HUDEP-2 (cell line): ENCODE measurements at regions not wholly inside any gene's neighbourhood (a gene's known extent, or its start where the extent isn't known, plus 50 kb on each side); places are given as distances from the start of the nearest gene placed in this dataset.
"Not testable (repeated sequence)": the region's sequence is repeated elsewhere in the genome, so short reads cannot be mapped to it uniquely, and the experiment has no call there.

Experiments used
- DNase-seq, 76 experiments: peaks; one replicate each; lab custom pipeline; 2025; ENCODE audit not compliant: unreplicated experiment in 76 of 76; lab: John Stamatoyannopoulos, UW

DNA sequence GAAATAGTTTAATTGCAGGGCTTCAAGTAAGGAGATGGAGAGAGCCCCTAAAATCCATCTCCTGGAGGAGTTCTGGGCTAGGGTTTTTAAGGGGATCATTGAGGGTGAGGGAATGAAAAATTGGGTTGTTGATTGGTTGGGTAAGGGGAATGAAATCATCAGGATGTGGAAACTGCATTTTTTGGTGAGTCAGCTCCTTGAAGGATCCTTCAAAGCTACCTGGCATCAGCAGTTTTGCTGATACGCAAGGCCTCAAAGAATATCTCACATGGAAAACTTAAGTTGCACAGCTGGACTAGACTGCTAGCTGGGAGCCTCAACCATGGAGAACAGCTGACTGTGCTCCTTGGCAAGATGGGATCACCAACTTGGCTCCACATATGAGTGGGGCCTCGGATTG is 136.7 kb downstream of the FGF10 start:
- no peak for DNase-seq

DNA sequence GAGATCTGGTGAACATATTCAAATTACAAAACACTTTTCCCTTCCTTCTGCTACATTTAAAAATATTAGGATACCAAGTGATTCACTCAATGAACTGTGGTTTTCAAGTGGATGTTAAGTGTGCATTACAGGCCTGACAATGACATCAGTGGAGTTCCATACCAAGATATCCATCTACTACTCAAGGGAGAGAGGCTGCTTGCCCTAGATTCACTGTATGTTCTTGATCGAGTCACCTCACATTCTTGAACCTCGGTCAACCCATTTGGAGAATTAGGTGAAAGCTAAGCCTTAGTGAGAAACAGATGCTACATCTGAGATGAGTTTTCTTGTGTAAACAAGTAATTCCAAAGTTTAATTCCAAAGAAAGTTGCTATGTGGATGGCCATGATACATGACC is 142.2 kb downstream of the FGF10 start:
- no peak for DNase-seq

DNA sequence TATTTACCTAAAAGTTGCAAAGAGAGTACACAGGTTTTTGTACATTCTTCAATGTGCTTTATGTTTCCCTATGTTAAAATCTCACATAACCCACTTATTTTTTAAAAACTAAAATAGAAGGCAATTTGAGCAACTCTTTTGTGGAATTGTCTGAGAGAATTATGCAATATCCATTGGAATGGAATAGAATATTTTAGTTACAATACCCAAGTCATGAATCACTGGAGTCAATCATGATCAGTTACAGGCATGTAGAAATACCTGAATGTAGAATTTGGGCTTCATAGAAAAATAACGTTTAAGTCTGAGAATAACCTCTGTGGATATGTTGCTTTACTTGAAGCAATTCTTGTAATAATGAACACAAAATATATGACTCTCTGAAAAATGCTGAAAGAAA is 143.3 kb downstream of the FGF10 start:
- DNase-seq, result no peak

DNA sequence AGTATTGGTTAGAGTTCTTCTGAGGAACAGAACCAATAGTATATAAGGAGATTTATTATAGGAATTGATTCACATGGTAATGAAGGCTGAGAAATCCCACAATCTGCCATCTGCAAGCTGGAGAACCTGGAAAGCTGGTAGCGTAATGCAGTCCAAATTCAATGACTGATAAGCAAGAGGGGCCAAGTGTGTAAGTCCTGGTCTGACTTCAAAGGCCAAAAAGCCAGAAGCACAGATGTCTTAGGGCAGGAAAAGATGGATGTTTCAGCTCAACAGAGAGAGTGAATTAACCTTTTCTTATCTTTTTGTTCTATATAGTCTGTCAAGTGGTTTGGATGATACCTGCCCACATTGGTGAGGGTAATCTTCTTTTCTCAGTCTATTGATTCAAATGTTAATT is 146.4 kb downstream of the FGF10 start:
- DNase-seq, result no peak

DNA sequence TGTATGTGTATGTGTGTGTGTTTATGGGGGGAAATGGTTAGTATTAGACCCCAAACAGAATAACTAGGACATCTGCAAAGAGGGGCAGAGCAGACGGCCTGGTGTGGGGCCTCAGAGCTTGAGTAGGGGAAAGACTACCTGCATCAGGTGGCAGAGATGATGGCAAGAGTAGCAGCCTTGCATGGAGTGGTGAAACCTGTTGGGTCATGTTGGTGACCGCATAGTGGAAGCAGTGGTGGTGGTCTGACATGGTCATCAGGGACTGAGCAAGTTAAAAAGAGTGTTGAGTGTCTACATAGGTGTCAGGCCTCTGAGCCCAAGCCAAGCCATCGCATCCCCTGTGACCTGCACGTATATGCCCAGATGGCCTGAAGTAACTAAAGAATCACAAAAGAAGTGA is 153.2 kb downstream of the FGF10 start:
- DNase-seq, result no peak

DNA sequence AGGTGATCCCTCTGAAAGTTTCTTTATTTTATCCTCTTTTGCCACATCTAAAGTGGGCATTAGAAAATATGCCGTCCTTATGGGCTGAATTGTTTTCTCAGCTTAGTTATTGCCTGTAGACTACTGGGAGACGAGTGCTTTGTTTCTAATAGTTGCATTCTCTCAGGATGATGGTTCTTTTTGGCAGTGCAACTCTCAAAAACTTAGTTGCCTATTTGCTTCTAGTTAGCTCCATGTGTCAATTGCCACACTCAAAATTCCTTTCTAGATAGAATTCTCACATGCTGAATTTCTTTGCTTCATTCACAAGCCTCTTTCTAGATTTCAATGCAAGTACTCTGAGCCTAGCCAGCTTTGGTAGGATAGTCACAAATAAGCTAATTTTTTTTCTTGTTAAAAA is 155.5 kb downstream of the FGF10 start:
- DNase-seq, result no peak

DNA sequence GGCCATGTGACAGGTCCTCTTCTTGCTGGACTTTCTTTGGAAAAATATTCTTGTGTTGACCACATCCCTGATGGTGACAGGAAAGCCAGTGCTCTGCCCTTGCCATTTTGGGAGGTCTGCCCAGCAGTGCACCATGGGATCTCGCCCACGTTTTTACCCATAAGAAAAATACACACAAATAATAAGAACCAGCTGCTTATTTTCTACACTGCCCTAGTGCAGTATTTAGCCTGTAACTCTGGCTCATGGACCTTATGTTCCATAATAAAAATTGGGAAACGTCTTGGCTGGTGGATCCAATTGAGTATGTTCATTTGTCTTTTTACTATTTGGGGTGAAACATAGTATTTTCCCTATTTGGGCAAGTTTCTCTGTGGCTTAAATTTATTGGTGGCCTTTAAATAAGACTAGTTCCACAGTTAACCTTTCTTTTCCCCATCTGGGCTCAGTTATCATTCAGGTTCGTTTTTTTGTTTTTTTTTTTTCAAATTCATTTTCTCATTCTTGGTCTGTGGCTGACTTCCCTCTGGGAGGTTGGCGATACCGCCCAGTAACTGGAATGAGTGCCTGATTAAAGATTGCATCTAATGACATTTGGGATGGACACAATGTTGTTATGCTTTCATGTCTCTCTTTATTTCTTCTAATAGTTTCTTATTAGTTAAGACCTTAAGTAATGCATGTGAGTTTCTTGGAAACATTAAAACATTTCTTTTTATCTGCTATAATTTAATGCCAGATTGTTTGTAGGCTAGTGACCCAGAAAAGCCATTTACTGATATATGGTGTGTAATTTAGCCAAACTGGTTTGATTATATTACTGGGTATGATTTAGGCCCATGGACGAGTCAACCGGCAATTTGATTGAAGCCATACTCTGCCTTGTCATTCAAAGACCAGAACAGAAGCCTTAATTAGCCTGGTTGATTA is 163.7 kb downstream of the FGF10 start:
- no peak for DNase-seq

DNA sequence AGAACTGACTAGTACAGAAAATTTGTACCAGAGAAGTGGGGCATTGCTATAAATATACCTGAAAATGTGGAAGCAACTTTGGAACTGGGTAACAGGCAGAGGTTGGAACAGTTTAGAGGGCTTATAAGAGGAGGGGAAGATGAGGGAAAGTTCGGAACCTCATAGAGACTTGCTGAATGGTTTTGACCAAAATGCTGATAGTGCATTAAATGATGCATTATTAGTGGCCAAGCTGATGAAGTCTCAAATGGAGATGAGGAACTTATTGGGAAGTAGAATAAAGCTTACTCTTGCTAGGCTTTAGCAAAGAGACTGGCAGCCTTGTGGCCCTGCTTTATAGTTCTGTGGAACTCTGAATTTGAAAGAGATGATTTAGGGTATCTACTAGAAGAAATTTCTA is 189.8 kb downstream of the FGF10 start:
- no peak for DNase-seq

DNA sequence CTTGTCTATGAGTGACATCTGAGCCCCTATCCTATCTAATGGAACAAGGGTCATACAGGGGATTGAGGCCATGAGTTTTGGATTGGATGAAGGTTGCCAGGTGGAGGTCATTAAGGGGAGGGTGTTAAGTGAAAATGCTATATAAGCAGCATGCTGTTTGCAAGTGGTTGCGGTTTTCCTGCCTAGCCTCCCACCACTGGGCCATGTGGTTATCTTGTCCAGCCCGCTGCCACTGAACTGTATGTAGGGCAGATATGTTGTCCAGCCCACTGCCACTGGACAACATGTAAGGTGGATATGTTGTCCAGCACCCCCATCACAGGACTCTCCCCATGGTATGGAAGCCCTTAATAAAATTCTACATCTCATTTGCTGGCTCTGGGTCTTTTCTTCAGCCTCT is 200.0 kb downstream of the FGF10 start:
- DNase-seq, result peak in 1 of 76 experiments; percentile 0

DNA sequence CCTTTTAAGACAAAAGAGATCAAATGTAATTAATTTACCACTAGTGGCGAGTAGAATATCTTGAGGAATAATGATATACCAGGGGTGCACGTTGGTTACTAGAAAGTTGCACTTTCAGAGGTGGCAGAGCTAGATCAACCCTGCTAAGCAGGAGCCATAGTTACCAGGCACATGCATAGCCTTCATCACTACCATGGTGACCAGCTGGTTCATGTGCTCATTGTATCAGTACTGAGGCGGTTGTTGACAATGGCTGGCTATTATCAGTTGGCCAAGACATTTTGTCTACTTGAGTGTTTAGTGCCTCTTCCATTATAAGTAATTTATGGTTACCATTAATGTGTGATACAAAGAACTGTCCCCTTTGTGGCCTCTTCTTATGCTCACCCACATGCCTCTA is 201.2 kb downstream of the FGF10 start:
- no peak for DNase-seq

DNA sequence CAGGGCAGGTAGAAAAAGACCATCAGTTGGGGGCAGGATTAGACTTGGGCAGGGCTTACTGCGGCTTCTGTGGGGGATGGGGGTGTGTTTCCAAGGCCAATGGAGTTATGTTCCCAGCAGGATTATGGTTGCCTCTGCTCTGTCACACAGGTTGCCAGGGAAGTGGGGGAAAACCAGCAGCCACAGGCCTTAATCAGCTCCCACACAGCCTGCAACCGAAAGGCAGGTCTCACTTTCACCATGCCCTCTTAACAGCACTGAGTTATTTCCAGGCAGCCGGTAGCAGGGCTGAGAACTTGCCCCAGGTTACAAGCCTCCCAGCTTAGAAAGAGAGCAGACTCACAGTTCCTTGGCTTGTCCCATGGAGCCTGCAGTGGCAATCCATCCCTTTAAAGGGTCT is 205.5 kb downstream of the FGF10 start:
- no peak for DNase-seq

DNA sequence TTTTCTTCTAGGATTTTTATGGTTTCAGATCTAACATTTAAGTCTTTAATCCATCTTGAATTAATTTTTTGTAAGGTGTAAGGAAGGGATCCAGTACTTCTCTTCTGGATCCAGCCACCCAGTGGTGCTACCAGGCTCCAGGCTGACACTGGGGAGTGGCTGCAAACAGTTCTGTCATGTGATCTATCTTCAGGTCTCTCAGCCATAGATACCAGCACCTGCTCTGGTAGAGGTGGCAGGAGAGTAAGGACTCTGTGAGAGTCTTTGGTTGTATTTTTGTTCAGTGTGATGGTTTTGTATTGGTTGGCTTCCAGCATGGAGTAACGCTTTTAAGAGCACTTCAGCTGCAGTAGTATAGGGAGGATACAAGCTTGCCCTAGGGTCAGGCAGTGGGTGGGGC is 205.9 kb downstream of the FGF10 start:
- DNase-seq, result no peak

DNA sequence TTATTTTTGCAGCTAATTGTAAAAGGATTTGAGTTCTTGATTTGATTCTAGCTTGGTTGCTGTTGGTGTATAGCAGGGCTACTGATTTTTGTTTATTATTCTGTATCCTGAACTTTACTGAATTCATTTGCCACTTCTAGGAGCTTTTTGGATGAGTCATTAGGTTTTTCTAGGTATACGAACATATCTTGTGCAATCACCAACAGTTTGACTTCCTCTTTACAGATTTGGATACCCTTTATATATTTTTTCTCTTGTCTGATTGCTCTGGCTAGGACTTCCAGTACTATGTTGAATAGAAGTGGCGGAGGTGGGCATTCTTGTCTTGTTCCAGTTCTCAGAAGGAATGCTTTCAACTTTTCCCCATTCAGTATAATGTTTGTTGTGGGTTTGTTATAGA is 210.8 kb downstream of the FGF10 start:
- no peak for DNase-seq

DNA sequence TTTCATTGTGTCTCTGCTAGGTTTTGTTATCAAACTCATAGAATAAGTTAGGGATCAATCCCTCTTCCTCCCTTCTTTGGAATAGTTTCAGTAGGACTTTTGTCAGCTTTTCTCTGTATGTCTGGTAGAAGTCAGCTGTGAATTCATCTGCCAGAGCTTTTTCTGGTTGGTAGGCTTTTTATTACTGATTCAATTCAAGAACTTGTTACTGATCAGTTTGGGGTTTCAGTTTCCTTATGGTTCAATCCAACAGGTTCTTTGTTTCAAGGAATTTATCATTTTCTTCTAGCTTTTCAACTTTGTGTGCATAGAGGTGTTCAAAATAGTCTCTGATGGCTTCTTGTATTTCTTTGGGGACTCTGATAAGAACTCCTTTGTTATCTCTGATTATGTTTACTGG is 221.7 kb downstream of the FGF10 start:
- no peak for DNase-seq

DNA sequence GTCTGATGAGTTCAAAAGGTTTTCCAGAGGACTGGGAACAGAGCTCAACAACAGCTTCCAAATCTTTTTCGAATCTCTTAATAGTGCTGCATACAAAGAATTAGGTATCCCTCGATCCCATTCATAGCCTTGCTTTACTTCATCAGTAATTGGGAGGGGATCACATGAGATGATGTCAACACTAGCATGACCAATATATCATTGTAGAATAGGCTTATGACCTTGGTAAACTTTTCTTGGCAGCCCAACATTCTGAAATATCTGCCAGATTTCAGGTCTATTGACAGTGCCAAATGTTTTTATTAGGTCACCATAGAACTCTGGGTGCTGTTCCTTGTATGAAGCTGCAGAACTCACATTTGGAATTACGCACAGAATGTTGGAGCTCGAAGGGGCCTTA is 228.9 kb downstream of the FGF10 start:
- DNase-seq, result no peak

DNA sequence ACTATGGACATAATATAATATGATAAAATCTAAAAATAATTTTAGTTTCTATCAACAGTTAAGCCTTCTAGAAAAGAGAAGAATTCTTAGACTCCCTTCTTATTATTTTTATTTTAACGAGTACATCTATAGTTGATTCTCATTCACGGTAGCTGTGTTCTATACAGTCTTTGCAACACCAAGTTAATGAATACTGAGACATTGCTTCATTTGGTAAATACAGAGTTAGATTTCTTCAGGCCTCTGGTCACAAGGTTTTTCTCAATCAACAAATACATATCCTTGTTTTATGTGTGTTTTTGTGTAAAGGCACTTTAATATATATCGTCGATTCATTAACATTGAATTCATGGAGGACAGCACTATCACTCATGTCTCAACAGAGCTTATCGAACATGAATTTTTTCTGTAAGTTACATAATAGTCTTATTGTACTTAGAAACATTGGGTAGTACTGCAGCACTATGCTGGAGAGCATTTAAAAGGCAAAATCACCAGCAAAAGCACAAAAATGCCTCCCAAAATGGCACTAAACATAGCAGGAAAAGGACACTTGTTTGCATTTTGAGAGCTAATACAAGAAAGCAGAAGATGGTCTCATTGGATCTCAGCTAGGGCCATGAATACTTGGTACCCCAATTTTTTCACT is 239.0 kb downstream of the FGF10 start:
- DNase-seq, result no peak

DNA sequence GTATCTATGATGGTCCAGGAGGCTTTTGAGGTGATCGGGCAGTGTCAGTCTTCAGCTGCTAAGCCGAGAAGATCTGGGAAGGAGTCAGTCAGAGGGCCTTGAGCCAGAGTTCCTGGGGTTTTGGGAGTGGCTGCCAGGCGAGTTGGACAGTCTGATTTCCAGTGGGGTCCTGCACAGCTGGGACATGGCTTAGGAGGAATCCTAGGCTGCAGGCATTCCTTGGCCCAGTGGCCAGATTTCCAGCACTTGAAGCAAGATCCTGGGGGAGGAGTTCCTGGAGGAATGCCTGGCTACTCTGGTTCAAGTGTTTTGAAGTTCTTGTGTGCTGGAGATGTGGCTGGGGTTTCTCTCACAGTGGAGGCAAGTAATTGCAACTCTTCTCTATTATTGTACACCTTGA is 271.3 kb downstream of the FGF10 start:
- DNase-seq, result not testable (repeated sequence)

DNA sequence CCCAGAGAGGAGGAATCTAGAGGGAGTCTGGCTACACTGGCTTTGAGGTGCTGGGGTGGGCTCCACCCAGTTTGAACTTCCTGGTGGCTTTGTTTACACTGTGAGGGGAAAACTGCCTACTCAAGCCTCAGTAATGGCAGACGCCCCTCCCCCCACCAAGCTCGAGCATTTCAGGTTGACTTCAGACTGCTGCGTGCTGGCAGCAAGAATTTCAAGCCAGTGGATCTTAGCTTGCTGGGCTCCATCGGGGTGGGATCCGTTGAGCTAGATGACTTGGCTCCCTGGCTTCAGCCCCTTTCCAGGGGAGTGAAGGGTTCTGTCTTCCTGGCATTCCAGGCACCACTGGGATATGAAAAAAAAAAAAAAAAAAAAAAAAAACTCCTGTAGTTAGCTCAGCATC is 281.0 kb downstream of the FGF10 start:
- DNase-seq, result not testable (repeated sequence)

DNA sequence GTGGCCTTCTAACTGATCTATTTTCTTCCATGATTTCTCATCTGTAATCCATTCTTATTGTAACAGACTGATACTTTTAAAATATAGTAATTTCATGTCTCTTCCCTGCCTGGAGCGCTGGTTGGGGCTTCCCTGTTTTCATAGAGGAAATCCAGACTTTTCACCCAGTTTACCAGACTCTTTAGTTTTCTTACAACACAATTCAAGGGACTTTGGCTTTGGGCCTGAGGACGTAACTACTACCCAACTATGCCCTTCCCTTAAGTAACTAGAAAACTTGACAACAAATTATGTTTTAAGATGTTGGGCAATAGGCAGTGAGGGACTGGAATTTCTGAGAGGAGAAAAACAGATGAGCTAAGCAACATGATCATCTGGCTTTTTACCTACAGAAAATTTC is 289.6 kb downstream of the FGF10 start:
- DNase-seq, result no peak

DNA sequence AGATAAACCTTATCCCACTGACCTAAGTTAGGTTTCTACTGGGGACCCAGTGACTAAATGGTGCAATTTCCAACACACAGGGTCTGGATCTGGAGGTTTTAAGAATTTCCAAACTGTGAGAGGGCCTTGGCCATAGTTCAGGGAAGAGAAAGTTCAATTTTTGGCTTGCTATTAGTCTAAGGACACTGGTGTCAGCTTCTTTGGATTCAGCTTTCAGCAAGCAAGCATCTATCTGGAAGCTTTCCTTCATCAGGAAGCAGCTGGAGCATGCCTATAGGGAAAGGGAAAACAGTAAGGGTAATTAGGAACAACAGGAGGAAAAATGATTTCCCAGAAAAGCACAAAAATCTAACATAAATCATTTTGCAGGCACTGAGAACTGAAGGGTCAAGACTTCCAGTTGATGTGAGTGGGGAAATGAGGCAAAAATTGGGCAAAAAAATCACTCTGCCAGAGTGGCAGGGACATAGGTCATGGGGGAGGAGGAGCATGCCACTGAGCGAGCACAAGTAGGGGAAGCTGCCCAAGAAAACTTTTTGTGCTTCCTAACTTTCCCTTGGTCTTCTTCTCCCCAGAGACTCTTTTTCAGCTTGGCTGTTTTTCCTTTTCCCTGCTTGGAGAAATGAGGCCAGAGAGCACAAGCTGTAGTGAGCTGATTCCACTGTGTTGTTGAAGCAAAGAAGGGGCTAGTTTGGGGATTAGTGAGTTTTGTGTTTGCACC is 299.6 kb downstream of the FGF10 start:
- no peak for DNase-seq

DNA sequence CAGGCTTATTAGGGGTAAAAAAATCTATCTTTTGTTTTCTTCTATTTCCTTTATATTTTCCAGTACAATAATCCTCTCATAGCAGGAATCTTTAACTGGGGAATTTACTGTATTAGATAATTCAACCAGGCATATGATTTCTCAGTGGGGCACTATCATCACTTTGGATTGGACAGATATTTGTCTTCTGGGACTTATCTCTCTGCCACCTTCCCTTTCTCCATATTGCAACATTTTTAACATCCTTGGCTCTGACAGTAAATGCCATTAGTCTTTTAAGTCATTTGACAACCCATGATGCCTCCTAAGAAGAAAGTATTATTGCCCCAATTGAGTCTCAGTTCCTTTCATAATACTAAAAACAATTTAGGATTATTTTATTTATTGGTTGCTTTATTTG is 304.1 kb downstream of the FGF10 start:
- no peak for DNase-seq

DNA sequence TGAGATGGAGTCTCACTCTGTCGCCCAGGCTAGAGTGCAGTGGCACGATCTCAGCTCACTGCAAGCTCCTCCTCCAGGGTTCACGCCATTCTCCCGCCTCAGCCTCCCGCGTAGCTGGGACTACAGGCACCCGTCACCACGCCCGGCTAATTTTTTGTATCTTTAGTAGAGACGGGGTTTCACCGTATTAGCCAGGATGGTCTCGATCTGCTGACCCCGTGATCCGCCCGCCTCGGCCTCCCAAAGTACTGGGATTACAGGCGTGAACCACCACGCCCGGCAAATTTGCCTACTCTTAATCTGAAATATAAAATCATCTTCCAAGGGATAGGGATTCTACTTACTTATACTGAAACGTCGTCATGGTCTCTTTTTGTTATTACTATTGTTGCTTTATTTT is 314.7 kb downstream of the FGF10 start:
- DNase-seq, result not testable (repeated sequence)
